ENCODE measurements at regions not wholly inside any gene's neighbourhood (a gene's known extent, or its start where the extent isn't known, plus 50 kb on each side); places are given as distances from the start of the nearest gene placed in this dataset.

- CTCF ChIA-PET: interaction anchor here (0.6 kb wide), 1 partner anchor 100 kb away, joined by 3 read pairs; no protein-coding TSS in a partner anchor
- no peak overlapping the region for H3K27ac ChIP-seq
- POLR2A ChIA-PET (ENCODE audit: low non-redundant PET): no interaction called here
- TF ChIP-seq, protein P1, sequence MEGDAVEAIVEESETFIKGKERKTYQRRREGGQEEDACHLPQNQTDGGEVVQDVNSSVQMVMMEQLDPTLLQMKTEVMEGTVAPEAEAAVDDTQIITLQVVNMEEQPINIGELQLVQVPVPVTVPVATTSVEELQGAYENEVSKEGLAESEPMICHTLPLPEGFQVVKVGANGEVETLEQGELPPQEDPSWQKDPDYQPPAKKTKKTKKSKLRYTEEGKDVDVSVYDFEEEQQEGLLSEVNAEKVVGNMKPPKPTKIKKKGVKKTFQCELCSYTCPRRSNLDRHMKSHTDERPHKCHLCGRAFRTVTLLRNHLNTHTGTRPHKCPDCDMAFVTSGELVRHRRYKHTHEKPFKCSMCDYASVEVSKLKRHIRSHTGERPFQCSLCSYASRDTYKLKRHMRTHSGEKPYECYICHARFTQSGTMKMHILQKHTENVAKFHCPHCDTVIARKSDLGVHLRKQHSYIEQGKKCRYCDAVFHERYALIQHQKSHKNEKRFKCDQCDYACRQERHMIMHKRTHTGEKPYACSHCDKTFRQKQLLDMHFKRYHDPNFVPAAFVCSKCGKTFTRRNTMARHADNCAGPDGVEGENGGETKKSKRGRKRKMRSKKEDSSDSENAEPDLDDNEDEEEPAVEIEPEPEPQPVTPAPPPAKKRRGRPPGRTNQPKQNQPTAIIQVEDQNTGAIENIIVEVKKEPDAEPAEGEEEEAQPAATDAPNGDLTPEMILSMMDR (conservative IDR thresholded peaks at IDR 0.05; ENCODE audit: low read depth): no peak
- no peak for DNase-seq (ENCODE audit: low spot score)
Measured at GRCh38 chr16:9434659-9435058, 343.2 kb downstream of the HAPSTR1 start.

GRCh38 chr16:9436175-9436574, 344.7 kb downstream of the HAPSTR1 start:
- no peak overlapping the region for H3K27ac ChIP-seq
- ChIA-PET POLR2A (ENCODE audit: low non-redundant PET) (no interaction called here), CTCF (no interaction called here)
- TF ChIP-seq, protein P1 (conservative IDR thresholded peaks at IDR 0.05; ENCODE audit: low read depth): no peak
- DNase-seq (ENCODE audit: low spot score): no peak

DNA sequence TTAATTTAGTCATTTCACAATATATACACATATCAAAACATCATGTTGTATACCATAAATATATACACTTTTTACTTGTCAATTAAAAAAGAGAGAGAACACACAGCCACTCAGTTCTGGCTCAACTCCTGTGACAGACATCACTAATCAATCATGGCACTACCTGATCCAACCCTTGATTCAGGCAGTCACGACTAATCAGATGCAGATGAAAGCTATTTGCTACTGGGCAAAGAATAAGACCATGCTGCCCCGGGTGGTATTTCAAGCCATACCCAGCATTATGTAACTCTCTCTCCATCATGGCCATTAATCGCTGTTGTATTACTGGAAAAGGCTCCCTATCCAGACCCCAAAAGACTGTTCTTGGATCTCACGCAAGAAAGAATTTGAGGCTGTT, 345.7 kb downstream of the HAPSTR1 start:
- ChIA-PET CTCF (no interaction called here), POLR2A (ENCODE audit: low non-redundant PET) (no interaction called here)

GRCh38 chr16:9438991-9439390, 347.5 kb downstream of the HAPSTR1 start:
- DNase-seq (ENCODE audit: low spot score): no peak
- POLR2A ChIA-PET (ENCODE audit: low non-redundant PET): no interaction called here
- no peak overlapping the region for H3K27ac ChIP-seq
- TF ChIP-seq, protein P1 (conservative IDR thresholded peaks at IDR 0.05; ENCODE audit: low read depth): no peak
- CTCF ChIA-PET: no interaction called here

More for the DNA sequence above, 345.7 kb downstream of the HAPSTR1 start:
- TF ChIP-seq, protein P1 (conservative IDR thresholded peaks at IDR 0.05; ENCODE audit: low read depth): no peak
- no peak overlapping the region for H3K27ac ChIP-seq
- DNase-seq (ENCODE audit: low spot score): no peak

DNA sequence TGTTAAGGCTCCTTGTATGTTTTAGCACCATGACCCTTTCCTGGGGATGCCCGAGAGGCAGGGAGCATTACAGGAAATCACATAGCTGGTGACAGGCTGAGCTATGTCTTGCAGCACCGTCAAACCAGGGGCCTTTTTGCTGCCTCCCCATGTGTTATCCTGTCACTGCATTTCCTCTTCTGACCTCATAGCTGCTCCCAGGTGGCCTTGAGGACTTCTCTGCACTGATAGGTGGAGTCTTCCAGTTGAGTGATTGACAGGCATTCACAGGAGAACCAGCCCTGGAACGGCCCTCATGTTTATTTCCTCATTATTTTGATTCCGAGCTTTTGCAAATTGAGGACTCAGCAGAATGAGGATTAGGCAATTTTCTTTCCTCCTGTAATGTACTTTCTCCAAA, 349.6 kb downstream of the HAPSTR1 start:
- POLR2A ChIA-PET (ENCODE audit: low non-redundant PET): no interaction called here

GRCh38 chr16:9443864-9444263, 352.4 kb downstream of the HAPSTR1 start:
- POLR2A ChIA-PET (ENCODE audit: low non-redundant PET): no interaction called here
- DNase-seq (ENCODE audit: low spot score): no peak
- CTCF ChIA-PET: no interaction called here
- no peak overlapping the region for H3K27ac ChIP-seq
- TF ChIP-seq, protein P1 (conservative IDR thresholded peaks at IDR 0.05; ENCODE audit: low read depth): no peak

More for the DNA sequence above, 349.6 kb downstream of the HAPSTR1 start:
- CTCF ChIA-PET: interaction anchor here (0.5 to 0.6 kb wide), 4 partner anchors 11 to 670 kb away, joined by 3 to 7 read pairs (median 5); no protein-coding TSS in a partner anchor
- no peak overlapping the region for H3K27ac ChIP-seq
- TF ChIP-seq, protein P1 (conservative IDR thresholded peaks at IDR 0.05; ENCODE audit: low read depth): no peak
- DNase-seq (ENCODE audit: low spot score): no peak
